ENCODE measurements at regions not wholly inside any gene's neighbourhood (a gene's known extent, or its start where the extent isn't known, plus 50 kb on each side); places are given as distances from the start of the nearest gene placed in this dataset.

GRCh38 chr9:89744255-89744648 is 139.4 kb downstream of the GADD45G start:
- Histone ChIP-seq H3K36me3 (no peaks in the 10 kb centered on the region), H3K4me3 (ENCODE audit: low read depth, low read length) (no peak overlapping the region), H3K27me3 (no peaks in the 10 kb centered on the region), H3K4me1 (peaks cover 52% of the 10 kb centered on the region), H3K9me3 (no peaks in the 10 kb centered on the region)
- no peak for DNase-seq
- no peak for TF ChIP-seq CTCF (IDR thresholded peaks at IDR 0.05; ENCODE audit: low read depth, low read length)

- H3K4me3 ChIP-seq (ENCODE audit: low read depth, low read length), result no peak overlapping the region
- H3K9me3 ChIP-seq, result no peaks in the 10 kb centered on the region
- H3K27me3 ChIP-seq, result no peaks in the 10 kb centered on the region
- no peaks in the 10 kb centered on the region for H3K36me3 ChIP-seq
- TF ChIP-seq CTCF (IDR thresholded peaks at IDR 0.05; ENCODE audit: low read depth, low read length), result no peak
- DNase-seq, result no peak
- peaks cover 55% of the 10 kb centered on the region for H3K4me1 ChIP-seq
Observed at GRCh38 chr9:89744730-89745129, 139.9 kb downstream of the GADD45G start.

- Histone ChIP-seq H3K4me1 (peaks cover 63% of the 10 kb centered on the region), H3K9me3 (no peaks in the 10 kb centered on the region), H3K4me3 (ENCODE audit: low read depth, low read length) (no peak overlapping the region), H3K27me3 (no peaks in the 10 kb centered on the region), H3K36me3 (no peaks in the 10 kb centered on the region)
- TF ChIP-seq CTCF (IDR thresholded peaks at IDR 0.05; ENCODE audit: low read depth, low read length), result no peak
- DNase-seq, result peak; percentile 45
Observed at GRCh38 chr9:89745601-89746376, 141.0 kb downstream of the GADD45G start.

- H3K4me3 ChIP-seq (ENCODE audit: low read depth, low read length), result no peak overlapping the region
- no peak for TF ChIP-seq CTCF (IDR thresholded peaks at IDR 0.05; ENCODE audit: low read depth, low read length)
- DNase-seq, result peak; percentile 86
- H3K36me3 ChIP-seq, result no peaks in the 10 kb centered on the region
- H3K27me3 ChIP-seq, result no peaks in the 10 kb centered on the region
- no peaks in the 10 kb centered on the region for H3K9me3 ChIP-seq
- peaks cover 70% of the 10 kb centered on the region for H3K4me1 ChIP-seq
Observed at GRCh38 chr9:89746385-89747116, 141.7 kb downstream of the GADD45G start.

- DNase-seq, result no peak
- Histone ChIP-seq H3K36me3 (no peaks in the 10 kb centered on the region), H3K9me3 (no peaks in the 10 kb centered on the region), H3K27me3 (no peaks in the 10 kb centered on the region), H3K4me3 (ENCODE audit: low read depth, low read length) (no peak overlapping the region), H3K4me1 (peaks cover 70% of the 10 kb centered on the region)
- TF ChIP-seq CTCF (IDR thresholded peaks at IDR 0.05; ENCODE audit: low read depth, low read length), result no peak
Observed at GRCh38 chr9:89747596-89747995, 142.8 kb downstream of the GADD45G start.
